Mucosa of gallbladder (tissue), 1 donor: ENCODE measurements at regions not wholly inside any gene's neighbourhood (a gene's known extent, or its start where the extent isn't known, plus 50 kb on each side); places are given as distances from the start of the nearest gene placed in this dataset.

Source experiments
- DNase-seq: peaks from one replicate; pipeline ENCODE4 v3.0.0-alpha.2; 2020; ENCODE audit warnings: low spot score
- donor health status: DM: no; HTN: no; CAD: no.

DNA sequence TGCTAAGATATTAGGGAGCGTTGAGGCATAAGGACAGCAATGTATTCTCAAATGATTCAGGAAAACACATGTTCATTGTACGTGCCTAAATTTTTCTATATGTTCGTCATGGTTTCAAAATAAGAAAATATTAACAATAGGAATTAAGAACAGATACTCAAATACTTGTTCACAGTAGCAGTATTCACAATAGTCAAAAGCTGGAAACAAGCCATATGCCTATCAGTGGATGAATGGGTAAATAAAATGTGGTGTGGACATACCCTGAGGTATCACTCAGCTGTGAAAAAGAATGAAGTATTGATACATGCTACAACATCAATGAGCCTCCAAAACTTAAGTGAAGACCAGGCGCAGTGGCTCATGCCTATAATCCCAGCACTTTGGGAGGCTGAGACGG, 84.7 kb upstream of the PTER start:
- no peak for DNase-seq

GRCh38 chr10:16360001-16360400, 76.8 kb upstream of the PTER start:
- no peak for DNase-seq

DNA sequence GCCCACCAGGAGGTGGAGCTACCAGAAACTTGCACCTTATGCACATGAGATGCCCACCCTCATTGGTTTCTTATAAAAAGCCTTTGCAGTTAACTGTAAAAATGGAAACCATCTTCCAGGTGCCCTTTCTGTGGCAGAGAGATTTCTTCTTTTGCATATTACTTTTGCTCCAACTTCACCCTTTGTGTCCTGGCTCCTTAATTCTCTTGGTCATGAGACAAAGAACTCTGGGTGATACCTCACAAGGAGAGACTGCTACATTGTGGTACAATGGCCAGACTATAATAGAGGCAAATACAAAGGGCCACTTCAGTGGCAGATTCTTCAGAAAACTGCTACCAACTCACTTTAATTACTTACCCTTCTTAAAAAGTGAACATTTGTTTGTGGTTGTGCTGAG, 76.4 kb upstream of the PTER start:
- no peak for DNase-seq

GRCh38 chr10:16361086-16361485, 75.7 kb upstream of the PTER start:
- no peak for DNase-seq

GRCh38 chr10:16363741-16364140, 73.1 kb upstream of the PTER start:
- DNase-seq, result no peak

- no peak for DNase-seq
Observed at GRCh38 chr10:16367621-16368292, 69.1 kb upstream of the PTER start.

- peak; percentile 26 for DNase-seq
Observed at GRCh38 chr10:16381083-16381482, 55.7 kb upstream of the PTER start.

GRCh38 chr10:16384021-16384420, 52.8 kb upstream of the PTER start:
- DNase-seq, result no peak

DNA sequence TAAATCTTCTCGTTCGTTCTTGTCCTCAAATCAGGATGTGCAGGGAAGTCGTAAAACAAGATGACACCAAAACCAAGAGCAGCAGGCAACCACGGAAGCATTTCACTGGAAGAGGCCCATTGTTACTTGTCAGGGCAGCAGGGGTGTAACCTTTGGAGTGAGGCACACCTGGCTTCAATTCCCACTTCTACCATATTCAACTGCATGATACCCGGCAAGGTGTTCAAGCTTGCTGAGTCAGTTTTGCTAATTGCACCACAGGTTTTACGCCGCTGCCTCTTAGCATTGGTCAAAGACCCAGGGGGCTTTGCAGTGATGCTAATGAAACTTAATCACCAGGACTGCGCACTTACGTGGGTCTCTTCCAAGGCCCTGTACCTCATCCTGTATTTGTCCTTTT, 50.0 kb upstream of the PTER start:
- DNase-seq, result no peak
